Mammary epithelial cell (primary cell): ENCODE measurements at regions not wholly inside any gene's neighbourhood (a gene's known extent, or its start where the extent isn't known, plus 50 kb on each side); places are given as distances from the start of the nearest gene placed in this dataset.

Experiments used
- CTCF ChIP-seq, 2 donors: IDR thresholded peaks in 1 of 2; conservative IDR thresholded peaks in 1 of 2; 2 replicates each; pipeline ENCODE4 v1.5.1; 2011 to 2012; ENCODE audit warnings: inconsistent platforms in 2 of 2, low read length in 2 of 2, mild to moderate bottlenecking in 2 of 2, control low read depth in 1 of 2, low read depth in 1 of 2; ENCODE audit not compliant: insufficient read depth in 1 of 2; ENCODE audit errors: extremely low read depth in 1 of 2
- EZH2 ChIP-seq: IDR thresholded peaks from 2 replicates; pipeline ENCODE4 v1.6.1; 2012; ENCODE audit warnings: low read length, inconsistent platforms, borderline replicate concordance

- TF ChIP-seq CTCF (conservative IDR thresholded peaks at IDR 0.05 in 1 of 2, IDR thresholded peaks at IDR 0.05 in 1 of 2; ENCODE audit: extremely low read depth in 1 of 2, insufficient read depth in 1 of 2, low read depth in 1 of 2, low read length in 2 of 2) (no peak), EZH2 (no peak)
Measured at GRCh38 chr5:44729536-44729935, 79.2 kb upstream of the MRPS30 start.
